NCI-H774 (cell line): ENCODE measurements at regions not wholly inside any gene's neighbourhood (a gene's known extent, or its start where the extent isn't known, plus 50 kb on each side); places are given as distances from the start of the nearest gene placed in this dataset.

Source experiments
- DNase-seq: peaks from one replicate; lab custom pipeline; 2025; lab: John Stamatoyannopoulos, UW

- DNase-seq, result no peak
Observed at GRCh38 chr9:91158946-91159345, 202.8 kb downstream of the AUH start.

GRCh38 chr9:91159664-91160121 lies 202.0 kb downstream of the AUH start:
- no peak for DNase-seq

- DNase-seq, result no peak
Observed at GRCh38 chr9:91160181-91160580, 201.5 kb downstream of the AUH start.

GRCh38 chr9:91160599-91161464 lies 200.9 kb downstream of the AUH start:
- no peak for DNase-seq

GRCh38 chr9:91161465-91162300 lies 200.0 kb downstream of the AUH start:
- no peak for DNase-seq

- DNase-seq, result no peak
Observed at GRCh38 chr9:91162311-91162710, 199.4 kb downstream of the AUH start.

- DNase-seq, result no peak
Observed at GRCh38 chr9:91162784-91163443, 198.8 kb downstream of the AUH start.

GRCh38 chr9:91163444-91163772 lies 198.3 kb downstream of the AUH start:
- no peak for DNase-seq

- DNase-seq, result no peak
Observed at GRCh38 chr9:91163773-91164471, 197.8 kb downstream of the AUH start.
